Hepatocyte (in vitro differentiated cells): ENCODE measurements at regions not wholly inside any gene's neighbourhood (a gene's known extent, or its start where the extent isn't known, plus 50 kb on each side); places are given as distances from the start of the nearest gene placed in this dataset.

ENCODE experiments used
- DNase-seq: peaks from one replicate; pipeline ENCODE4 v3.0.0-alpha.2; 2016; ENCODE audit warnings: low spot score
- H2AFZ ChIP-seq: fragments of 200-600 bp; sonication (generic); 2 replicates; pipeline ENCODE4 v1.6.0; 2016; ENCODE audit warnings: antibody characterized with exemption, mild to moderate bottlenecking
- H3K27ac ChIP-seq: fragments of 200-600 bp; sonication (generic); 2 replicates; pipeline ENCODE4 v1.5.1; 2016; ENCODE audit warnings: mild to moderate bottlenecking
- H3K27me3 ChIP-seq: fragments of 200-600 bp; sonication (generic); 2 replicates; pipeline ENCODE4 v1.6.1; 2016
- H3K36me3 ChIP-seq: fragments of 200-600 bp; sonication (generic); replicated peaks from 2 replicates; pipeline ENCODE4 v1.5.1; 2016; ENCODE audit warnings: low read depth; ENCODE audit not compliant: insufficient read depth
- H3K4me1 ChIP-seq: fragments of 200-600 bp; sonication (generic); 2 replicates; pipeline ENCODE4 v1.5.1; 2016; ENCODE audit warnings: mild to moderate bottlenecking, moderate library complexity; ENCODE audit not compliant: insufficient read depth
- H3K4me2 ChIP-seq: fragments of 200-600 bp; sonication (generic); 2 replicates; pipeline ENCODE4 v1.6.0; 2016
- H3K4me3 ChIP-seq: fragments of 200-600 bp; sonication (generic); 2 replicates; pipeline ENCODE4 v1.5.1; 2016; ENCODE audit warnings: mild to moderate bottlenecking
- H3K79me2 ChIP-seq: fragments of 200-600 bp; sonication (generic); 2 replicates; pipeline ENCODE4 v1.6.0; 2017; ENCODE audit warnings: mild to moderate bottlenecking
- H3K9me2 ChIP-seq: fragments of 200-600 bp; sonication (generic); replicated peaks from 2 replicates; pipeline ENCODE4 v1.6.0; 2017; ENCODE audit warnings: mild to moderate bottlenecking; ENCODE audit not compliant: insufficient read depth
- H3K9me3 ChIP-seq: fragments of 200-600 bp; sonication (generic); 2 replicates; pipeline ENCODE4 v1.5.1; 2016; ENCODE audit warnings: low read depth, mild to moderate bottlenecking
- H4K20me1 ChIP-seq: fragments of 200-600 bp; sonication (generic); 2 replicates; pipeline ENCODE4 v1.6.0; 2016; ENCODE audit warnings: mild to moderate bottlenecking; ENCODE audit not compliant: insufficient read depth, poor library complexity, severe bottlenecking
- CTCF ChIP-seq: fragments of 200-600 bp; sonication (generic); IDR thresholded peaks from 2 replicates; pipeline ENCODE4 v1.5.1; 2016; ENCODE audit warnings: antibody characterized with exemption, mild to moderate bottlenecking; ENCODE audit not compliant: poor library complexity
- EZH2 ChIP-seq: fragments of 200-600 bp; sonication (generic); IDR thresholded peaks from 2 replicates; pipeline ENCODE4 v1.6.1; 2016; ENCODE audit warnings: antibody characterized with exemption, mild to moderate bottlenecking, borderline replicate concordance
- EZH2phosphoT487 ChIP-seq: fragments of 200-600 bp; sonication (generic); IDR thresholded peaks from one replicate; pipeline ENCODE4 v1.6.1; 2018; ENCODE audit warnings: antibody characterized with exemption, mild to moderate bottlenecking, low read depth, moderate library complexity; ENCODE audit not compliant: unreplicated experiment, severe bottlenecking
- WGBS: methylation state at CpG from one replicate; pipeline ENCODE4 v1.1.6; 2016; ENCODE audit warnings: low lambda C conversion rate; ENCODE audit errors: missing lambda C conversion rate; 5-methylcytosine and 5-hydroxymethylcytosine counted together

DNA sequence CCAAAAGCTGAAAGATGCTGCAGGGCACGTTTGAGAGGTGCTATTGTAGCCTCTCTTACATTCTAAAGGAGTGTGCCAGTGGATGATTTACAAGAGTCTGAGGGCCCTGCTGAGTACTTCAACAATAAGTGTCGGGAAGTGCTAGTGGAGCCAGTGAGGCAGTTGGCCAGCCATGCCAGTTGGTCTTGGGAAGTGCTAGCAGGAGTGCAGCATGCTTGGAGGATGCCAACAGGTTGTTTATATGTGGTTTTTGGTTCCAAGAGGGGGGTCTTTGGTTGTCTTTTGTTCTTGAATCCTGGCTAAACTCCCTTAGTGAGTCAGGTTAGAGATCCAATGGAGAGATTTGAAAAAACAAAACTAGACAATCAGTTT lies 335.3 kb downstream of the PABPC4L start:
- 72% methylated on average over 2 of the region's 2 CpGs for WGBS
- H3K9me2 ChIP-seq = no peaks in the 10 kb centered on the region
- peaks cover 5% of the 10 kb centered on the region for H3K4me1 ChIP-seq
- H3K4me3 ChIP-seq = no peak overlapping the region
- no peak overlapping the region for H3K4me2 ChIP-seq
- DNase-seq = no peak
- no peaks in the 10 kb centered on the region for H3K36me3 ChIP-seq
- no peak overlapping the region for H2AFZ ChIP-seq
- TF ChIP-seq CTCF = no peak
- TF ChIP-seq EZH2 = no peak
- TF ChIP-seq EZH2phosphoT487 = no peak
- no peaks in the 10 kb centered on the region for H4K20me1 ChIP-seq
- H3K27ac ChIP-seq = peak overlapping the region; percentile 53
- H3K9me3 ChIP-seq = no peaks in the 10 kb centered on the region
- no peaks in the 10 kb centered on the region for H3K27me3 ChIP-seq
- no peaks in the 10 kb centered on the region for H3K79me2 ChIP-seq

DNA sequence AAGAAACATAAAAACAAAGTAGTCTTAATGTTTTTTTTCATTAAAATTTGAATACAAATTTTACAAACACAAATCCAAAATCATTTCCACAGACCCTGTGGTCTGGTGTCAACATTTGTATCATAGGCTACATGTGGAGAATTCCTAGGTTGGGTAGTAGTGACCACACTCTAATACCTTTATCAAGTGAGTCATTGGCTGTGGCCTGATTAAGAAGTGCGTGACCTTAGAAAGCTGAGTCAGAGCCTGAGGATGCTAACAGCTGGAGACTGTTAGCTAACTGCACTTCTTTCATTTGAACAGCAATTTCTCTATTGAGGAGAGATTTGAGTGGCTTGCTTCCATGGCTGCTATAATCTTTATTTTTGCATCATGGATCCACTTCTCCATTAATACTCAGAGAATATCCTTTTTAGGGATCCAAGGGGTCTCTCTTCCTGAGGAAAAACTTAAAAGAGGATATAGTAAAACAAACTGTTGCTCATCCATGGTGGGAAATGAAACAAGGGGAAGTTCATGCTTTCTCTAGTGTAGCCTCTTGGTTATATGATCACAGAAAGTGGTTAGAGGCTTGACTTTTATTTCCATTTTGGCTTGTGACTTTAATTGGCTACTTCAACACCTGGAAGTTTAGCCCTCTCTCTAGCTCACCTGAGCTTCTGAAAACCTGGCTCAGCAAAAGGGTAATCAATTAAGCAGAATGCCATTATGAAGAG lies 335.8 kb downstream of the PABPC4L start:
- H3K4me1 ChIP-seq = peaks cover 5% of the 10 kb centered on the region
- no peaks in the 10 kb centered on the region for H4K20me1 ChIP-seq
- peak overlapping the region; percentile 53 for H3K27ac ChIP-seq
- H3K27me3 ChIP-seq = no peaks in the 10 kb centered on the region
- no peaks in the 10 kb centered on the region for H3K36me3 ChIP-seq
- H3K79me2 ChIP-seq = no peaks in the 10 kb centered on the region
- WGBS = 42% methylated on average over 1 of the region's 1 CpG
- H3K4me3 ChIP-seq = no peak overlapping the region
- no peaks in the 10 kb centered on the region for H3K9me3 ChIP-seq
- TF ChIP-seq EZH2 (no peak), CTCF (no peak), EZH2phosphoT487 (no peak)
- no peak overlapping the region for H2AFZ ChIP-seq
- H3K4me2 ChIP-seq = no peak overlapping the region
- H3K9me2 ChIP-seq = no peaks in the 10 kb centered on the region
- DNase-seq = peak; percentile 73

- H3K27me3 ChIP-seq = no peaks in the 10 kb centered on the region
- WGBS = 96% methylated on average over 3 of the region's 3 CpGs
- DNase-seq = no peak
- no peak overlapping the region for H3K4me3 ChIP-seq
- no peaks in the 10 kb centered on the region for H3K79me2 ChIP-seq
- H2AFZ ChIP-seq = no peak overlapping the region
- no peak overlapping the region for H3K4me2 ChIP-seq
- H4K20me1 ChIP-seq = no peaks in the 10 kb centered on the region
- H3K27ac ChIP-seq = no peak overlapping the region
- no peaks in the 10 kb centered on the region for H3K9me2 ChIP-seq
- H3K36me3 ChIP-seq = no peaks in the 10 kb centered on the region
- H3K9me3 ChIP-seq = no peaks in the 10 kb centered on the region
- TF ChIP-seq CTCF = no peak
- no peak for TF ChIP-seq EZH2phosphoT487
- TF ChIP-seq EZH2 = no peak
- H3K4me1 ChIP-seq = peaks cover 5% of the 10 kb centered on the region
Observed at GRCh38 chr4:133863153-133863552, 338.4 kb downstream of the PABPC4L start.

GRCh38 chr4:133856731-133857355 lies 344.7 kb downstream of the PABPC4L start:
- Histone ChIP-seq H4K20me1 (no peaks in the 10 kb centered on the region), H3K9me3 (no peaks in the 10 kb centered on the region), H3K79me2 (no peaks in the 10 kb centered on the region), H3K36me3 (no peaks in the 10 kb centered on the region), H3K27ac (no peak overlapping the region), H3K4me2 (no peak overlapping the region), H3K4me1 (no peaks in the 10 kb centered on the region), H3K9me2 (no peaks in the 10 kb centered on the region), H3K4me3 (no peak overlapping the region), H3K27me3 (no peaks in the 10 kb centered on the region), H2AFZ (no peak overlapping the region)
- no peak for DNase-seq
- TF ChIP-seq EZH2 (no peak), EZH2phosphoT487 (no peak), CTCF (no peak)
